ENCODE measurements at regions not wholly inside any gene's neighbourhood (a gene's known extent, or its start where the extent isn't known, plus 50 kb on each side); places are given as distances from the start of the nearest gene placed in this dataset.

DNA sequence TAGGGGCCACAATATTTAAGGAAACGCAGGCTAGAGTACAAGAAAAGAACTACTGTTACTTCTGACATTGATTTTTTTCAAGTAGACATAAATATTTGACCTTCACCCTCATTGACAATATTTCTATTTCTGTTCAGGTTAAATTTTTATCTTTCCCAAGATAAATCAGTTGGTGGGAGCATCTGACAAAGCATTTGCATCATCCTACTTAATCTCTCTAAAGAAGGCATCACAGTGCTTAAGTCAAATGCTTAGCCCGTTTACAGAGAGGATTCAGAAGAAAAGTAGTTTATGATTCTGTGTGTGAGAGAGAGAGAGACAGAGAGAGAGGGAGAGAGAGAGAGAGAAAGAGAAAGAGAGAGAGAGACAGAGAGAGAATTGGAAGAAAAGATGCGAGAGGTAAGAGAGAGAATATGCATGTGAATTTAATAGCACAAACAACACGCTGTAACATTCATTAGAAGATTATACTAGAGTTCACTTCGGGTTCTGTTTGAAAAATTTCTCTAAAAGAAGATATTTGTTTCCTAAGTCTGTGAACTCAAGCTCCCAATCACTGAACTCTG, 1093.3 kb upstream of the CDH6 start:
- CTCF ChIA-PET, result no interaction called here
- H3K27me3 Mint-ChIP-seq, result no peaks in the 10 kb centered on the region
- peaks cover 4% of the 10 kb centered on the region for H3K9me3 Mint-ChIP-seq
- POLR2A ChIA-PET, result no interaction called here
- no peaks in the 10 kb centered on the region for H3K4me1 Mint-ChIP-seq (ENCODE audit: low read depth)
- no peak for DNase-seq
- no peak overlapping the region for H3K4me3 Mint-ChIP-seq
- intact Hi-C loops (cut with micrococcal nuclease), result no loop called here
- H3K36me3 Mint-ChIP-seq, result no peaks in the 10 kb centered on the region
- no peak overlapping the region for H3K27ac Mint-ChIP-seq

DNA sequence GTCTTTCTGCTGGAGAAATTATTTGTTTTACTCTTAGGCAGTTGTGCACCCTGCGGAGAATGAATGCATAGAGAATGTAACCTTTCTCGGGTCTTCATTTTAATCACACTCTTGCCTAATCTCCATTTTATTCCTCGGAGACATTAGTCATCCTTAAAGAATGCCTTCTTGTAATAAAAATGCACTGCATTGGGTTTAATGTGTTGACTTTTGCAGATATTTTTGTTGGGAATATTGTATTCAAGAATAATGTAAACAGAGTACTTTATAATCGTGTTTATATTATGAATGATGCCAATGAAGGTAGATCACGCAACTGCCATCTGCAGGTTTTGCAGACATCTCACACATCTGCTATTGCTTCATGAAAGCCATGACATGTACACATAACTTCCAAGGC, 1093.9 kb upstream of the CDH6 start:
- H3K4me1 Mint-ChIP-seq (ENCODE audit: low read depth), result no peaks in the 10 kb centered on the region
- intact Hi-C loops (cut with micrococcal nuclease), result no loop called here
- no peaks in the 10 kb centered on the region for H3K27me3 Mint-ChIP-seq
- peaks cover 4% of the 10 kb centered on the region for H3K9me3 Mint-ChIP-seq
- no peak overlapping the region for H3K27ac Mint-ChIP-seq
- no peak overlapping the region for H3K4me3 Mint-ChIP-seq
- ChIA-PET POLR2A (no interaction called here), CTCF (no interaction called here)
- no peak for DNase-seq
- no peaks in the 10 kb centered on the region for H3K36me3 Mint-ChIP-seq

DNA sequence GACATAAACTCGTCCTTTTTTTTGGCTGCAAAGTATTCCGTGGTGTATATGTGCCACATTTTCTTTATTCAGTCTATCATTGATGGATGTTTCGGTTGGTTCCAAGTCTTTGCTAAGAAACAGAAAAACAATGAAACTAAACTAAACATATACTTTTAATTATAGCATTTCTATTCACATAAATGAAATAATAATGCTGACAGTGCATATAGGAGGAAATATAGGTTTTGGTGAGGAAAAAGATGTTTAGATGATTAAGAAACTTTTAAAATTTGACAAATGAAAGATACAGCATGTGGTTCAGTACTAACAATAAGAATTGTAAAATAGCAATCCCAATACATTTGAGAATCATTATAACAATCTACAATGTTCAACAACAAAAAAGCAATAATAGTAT, 1094.5 kb upstream of the CDH6 start:
- H3K9me3 Mint-ChIP-seq, result peaks cover 5% of the 10 kb centered on the region
- no peaks in the 10 kb centered on the region for H3K27me3 Mint-ChIP-seq
- DNase-seq, result no peak
- no peak overlapping the region for H3K27ac Mint-ChIP-seq
- no peaks in the 10 kb centered on the region for H3K36me3 Mint-ChIP-seq
- H3K4me3 Mint-ChIP-seq, result no peak overlapping the region
- ChIA-PET CTCF (no interaction called here), POLR2A (no interaction called here)
- intact Hi-C loops (cut with micrococcal nuclease), result no loop called here
- H3K4me1 Mint-ChIP-seq (ENCODE audit: low read depth), result no peaks in the 10 kb centered on the region

DNA sequence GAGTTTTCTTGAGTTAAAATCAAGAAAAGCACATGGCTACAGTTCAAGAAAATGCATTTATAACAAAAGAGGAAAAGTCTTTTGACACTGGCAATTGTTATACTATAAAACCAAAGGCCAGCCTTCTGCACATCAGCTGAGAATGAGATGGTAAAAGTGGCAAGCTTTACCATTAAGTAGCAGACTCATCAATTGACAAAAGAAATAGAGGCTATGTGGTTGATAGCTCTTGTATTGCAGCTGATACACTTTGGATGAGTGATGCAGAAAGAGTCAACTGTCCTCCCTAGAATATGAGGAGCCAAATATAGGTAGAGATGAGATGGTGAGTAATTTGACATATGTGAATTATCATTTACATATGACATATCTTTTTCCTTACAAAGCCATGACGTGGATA, 1100.9 kb upstream of the CDH6 start:
- CTCF ChIA-PET, result no interaction called here
- H3K4me3 Mint-ChIP-seq, result no peak overlapping the region
- intact Hi-C loops (cut with micrococcal nuclease), result no loop called here
- no peaks in the 10 kb centered on the region for H3K27me3 Mint-ChIP-seq
- H3K27ac Mint-ChIP-seq, result no peak overlapping the region
- POLR2A ChIA-PET, result no interaction called here
- no peaks in the 10 kb centered on the region for H3K36me3 Mint-ChIP-seq
- no peaks in the 10 kb centered on the region for H3K4me1 Mint-ChIP-seq (ENCODE audit: low read depth)
- H3K9me3 Mint-ChIP-seq, result peaks cover 9% of the 10 kb centered on the region
- DNase-seq, result no peak

DNA sequence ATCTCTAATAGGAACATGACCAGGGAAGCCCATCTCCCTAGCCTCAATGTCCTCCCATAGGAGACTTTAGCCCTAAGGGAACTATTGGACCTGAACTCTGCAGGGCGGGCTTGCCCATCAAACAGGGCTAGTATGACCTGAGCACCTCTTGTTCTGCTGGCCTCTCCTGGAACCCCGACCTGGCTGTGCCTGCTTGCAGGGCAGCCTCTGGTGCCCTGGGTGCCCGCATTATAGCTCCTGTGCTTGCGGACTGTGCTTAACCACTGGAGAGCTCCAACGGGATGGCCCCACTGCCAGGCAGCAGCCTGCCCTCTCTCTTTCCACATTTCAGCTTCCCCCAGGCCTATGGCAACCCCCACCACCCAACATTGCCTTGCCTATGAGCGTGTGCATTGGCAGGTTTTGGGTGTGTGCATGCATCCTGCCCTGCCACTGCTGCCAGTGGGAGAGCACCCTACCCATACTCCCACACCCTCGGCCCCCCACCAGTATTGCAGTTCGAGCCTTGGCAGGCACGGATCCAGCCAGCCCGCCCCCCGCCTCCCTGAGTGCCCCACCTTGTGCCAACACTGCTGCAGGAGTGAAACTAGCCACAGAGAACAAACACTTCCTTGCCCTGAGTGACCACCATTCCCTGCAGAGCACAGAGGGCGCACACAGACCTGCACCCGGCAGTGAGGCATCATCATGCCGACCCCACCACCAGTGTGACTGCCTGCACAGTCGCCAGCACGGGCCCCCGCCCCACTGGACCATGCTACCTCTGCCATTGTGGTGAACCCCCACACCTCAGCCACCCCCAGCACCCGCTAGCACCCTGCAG, 1123.8 kb upstream of the CDH6 start:
- Mint-ChIP-seq H3K4me1 (ENCODE audit: low read depth) (no peaks in the 10 kb centered on the region), H3K27me3 (no peaks in the 10 kb centered on the region), H3K27ac (no peak overlapping the region), H3K36me3 (no peaks in the 10 kb centered on the region), H3K4me3 (no peak overlapping the region), H3K9me3 (peaks cover 28% of the 10 kb centered on the region)
- ChIA-PET CTCF (no interaction called here), POLR2A (no interaction called here)
- peak; percentile 7 for DNase-seq
- intact Hi-C loops (cut with micrococcal nuclease), result no loop called here

DNA sequence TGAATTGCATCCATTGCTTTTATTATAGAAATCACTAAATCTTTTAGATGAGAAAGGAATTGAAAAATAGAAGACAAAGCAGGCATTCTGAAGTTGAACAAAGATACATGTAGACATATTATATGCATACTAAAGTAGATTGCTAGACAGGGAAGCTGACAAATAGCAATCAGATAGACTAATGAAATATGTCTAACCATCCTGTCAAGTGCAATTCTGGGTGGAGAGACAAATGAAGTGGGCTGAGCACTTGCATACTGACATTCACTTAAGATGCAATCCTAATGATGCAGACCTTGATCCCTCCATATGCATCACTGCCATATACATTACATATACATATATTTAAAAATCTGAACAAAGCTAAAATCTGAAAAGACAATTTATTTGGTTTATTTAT, 1130.0 kb upstream of the CDH6 start:
- ChIA-PET CTCF (no interaction called here), POLR2A (no interaction called here)
- no peak overlapping the region for H3K4me3 Mint-ChIP-seq
- H3K27me3 Mint-ChIP-seq, result no peaks in the 10 kb centered on the region
- intact Hi-C loops (cut with micrococcal nuclease), result no loop called here
- H3K4me1 Mint-ChIP-seq (ENCODE audit: low read depth), result no peaks in the 10 kb centered on the region
- H3K9me3 Mint-ChIP-seq, result peaks cover 13% of the 10 kb centered on the region
- H3K27ac Mint-ChIP-seq, result no peak overlapping the region
- DNase-seq, result no peak
- H3K36me3 Mint-ChIP-seq, result no peaks in the 10 kb centered on the region

DNA sequence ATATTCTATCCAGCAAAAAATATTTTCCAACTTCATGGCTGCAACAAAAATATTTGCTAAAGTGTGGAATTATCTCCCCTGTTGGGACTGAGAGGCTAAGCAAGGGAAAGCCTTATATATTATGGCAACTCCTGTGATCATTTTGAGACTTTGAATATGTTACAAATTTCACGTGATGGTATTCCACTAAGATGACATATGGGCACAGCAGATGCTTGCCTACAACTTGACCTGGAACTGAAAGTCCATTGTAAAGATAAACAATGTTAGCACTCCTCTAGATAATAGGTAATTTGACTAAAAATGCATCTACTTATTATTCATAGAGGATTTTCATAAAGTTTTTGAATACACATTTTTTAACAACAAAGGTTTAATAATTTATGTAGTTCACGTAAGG, 1141.5 kb upstream of the CDH6 start:
- POLR2A ChIA-PET, result no interaction called here
- CTCF ChIA-PET, result no interaction called here
- no peaks in the 10 kb centered on the region for H3K36me3 Mint-ChIP-seq
- H3K4me1 Mint-ChIP-seq (ENCODE audit: low read depth), result no peaks in the 10 kb centered on the region
- no peaks in the 10 kb centered on the region for H3K27me3 Mint-ChIP-seq
- H3K4me3 Mint-ChIP-seq, result no peak overlapping the region
- H3K27ac Mint-ChIP-seq, result no peak overlapping the region
- intact Hi-C loops (cut with micrococcal nuclease), result no loop called here
- H3K9me3 Mint-ChIP-seq, result peaks cover 15% of the 10 kb centered on the region
- DNase-seq, result no peak

DNA sequence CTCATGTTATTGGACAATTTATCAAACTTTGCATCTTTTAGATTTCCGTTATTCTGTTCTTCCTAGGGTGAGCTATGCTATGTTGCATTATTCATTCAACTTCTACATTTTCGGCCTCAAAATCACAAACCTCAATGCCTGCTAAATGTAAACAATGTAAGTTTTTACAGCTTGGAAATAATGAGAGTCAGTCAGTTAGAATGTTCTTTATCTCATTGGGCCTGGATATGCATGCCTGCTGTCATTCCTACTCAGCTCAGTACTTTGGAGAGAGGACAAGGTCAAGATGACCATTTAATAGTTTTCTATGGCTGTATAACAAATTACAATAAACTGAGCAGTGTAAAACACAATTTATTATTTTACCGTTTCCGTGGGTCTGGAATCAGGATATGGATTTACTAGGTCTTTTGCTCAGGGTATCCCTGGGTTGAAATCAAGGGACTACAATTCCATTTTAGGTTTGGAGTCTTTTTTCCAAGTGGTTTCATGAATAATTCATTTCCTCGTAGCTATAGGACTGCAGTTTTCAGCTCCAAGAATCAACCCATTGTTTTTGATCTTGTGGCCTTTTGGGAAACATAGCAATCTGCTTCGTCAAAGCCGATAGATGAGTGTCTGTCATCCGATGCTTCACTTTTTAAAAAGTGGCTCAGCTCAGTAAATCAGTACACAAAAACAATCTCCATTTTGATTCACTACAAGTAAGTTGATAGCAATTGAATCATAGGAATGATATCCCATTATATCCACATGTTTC, 1143.2 kb upstream of the CDH6 start:
- CTCF ChIA-PET, result interaction anchor here (1.0 kb wide), 1 partner anchor 10 kb away, joined by 3 read pairs; no protein-coding TSS in a partner anchor

DNA sequence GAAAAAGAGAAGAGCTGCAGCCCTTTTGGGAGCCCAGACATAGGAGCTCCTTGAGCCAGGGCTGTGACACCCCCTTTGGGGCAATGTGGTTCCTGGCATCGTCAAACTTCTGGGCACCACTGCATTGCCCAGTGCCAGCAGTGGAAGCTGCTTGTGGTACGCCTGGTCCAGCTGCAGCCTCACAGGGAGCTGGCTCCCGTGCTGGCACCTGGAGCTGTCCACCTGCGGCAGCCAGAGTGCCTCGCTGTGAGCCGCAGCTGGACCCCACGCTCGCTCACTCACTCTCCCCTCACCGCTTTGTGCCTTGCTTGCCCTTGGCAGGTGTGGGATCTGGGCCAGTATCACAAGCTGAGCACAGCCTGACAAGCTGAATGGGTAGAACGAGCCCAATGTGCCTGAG, 1150.8 kb upstream of the CDH6 start:
- intact Hi-C loops (cut with micrococcal nuclease), result no loop called here
- H3K27ac Mint-ChIP-seq, result no peak overlapping the region

More for the DNA sequence above, 1143.2 kb upstream of the CDH6 start:
- Mint-ChIP-seq H3K4me3 (no peak overlapping the region), H3K27ac (no peak overlapping the region), H3K4me1 (ENCODE audit: low read depth) (no peaks in the 10 kb centered on the region), H3K36me3 (no peaks in the 10 kb centered on the region), H3K27me3 (no peaks in the 10 kb centered on the region), H3K9me3 (peaks cover 7% of the 10 kb centered on the region)
- no peak for DNase-seq
- intact Hi-C loops (cut with micrococcal nuclease), result no loop called here
- POLR2A ChIA-PET, result no interaction called here

DNA sequence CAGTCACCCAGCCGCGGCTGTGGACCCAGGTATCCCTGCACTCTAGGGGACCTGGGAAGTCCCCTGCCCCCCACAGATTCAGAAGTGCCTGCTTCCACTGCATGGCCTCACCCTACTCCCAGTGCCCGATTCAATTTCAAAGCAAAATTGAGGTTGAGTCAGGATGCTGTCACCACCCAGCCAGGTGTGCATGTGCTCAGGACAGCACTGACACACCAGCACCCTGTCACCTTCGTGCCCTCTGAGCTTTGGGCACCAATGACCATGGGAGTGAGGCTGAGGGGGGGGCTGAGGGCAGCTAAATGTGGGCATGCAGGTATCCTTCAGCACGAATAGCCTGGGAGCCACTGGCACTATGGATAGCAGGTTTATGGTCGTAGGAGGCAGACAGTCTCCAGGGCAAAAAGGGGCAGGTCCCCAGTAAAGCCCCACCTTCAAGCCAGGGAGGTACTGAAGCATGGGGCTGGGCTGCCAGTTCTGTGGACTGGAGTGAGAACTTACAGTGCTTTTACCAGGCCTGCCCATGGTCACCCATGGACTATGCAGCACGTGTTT, 1151.6 kb upstream of the CDH6 start:
- H3K27ac Mint-ChIP-seq, result no peak overlapping the region
- H3K9me3 Mint-ChIP-seq, result no peaks in the 10 kb centered on the region
- no peak for DNase-seq
- no peaks in the 10 kb centered on the region for H3K4me1 Mint-ChIP-seq (ENCODE audit: low read depth)
- intact Hi-C loops (cut with micrococcal nuclease), result no loop called here
- H3K27me3 Mint-ChIP-seq, result no peaks in the 10 kb centered on the region
- H3K4me3 Mint-ChIP-seq, result no peak overlapping the region
- ChIA-PET CTCF (no interaction called here), POLR2A (no interaction called here)
- no peaks in the 10 kb centered on the region for H3K36me3 Mint-ChIP-seq

More for the DNA sequence above, 1150.8 kb upstream of the CDH6 start:
- H3K27me3 Mint-ChIP-seq, result no peaks in the 10 kb centered on the region
- ChIA-PET CTCF (no interaction called here), POLR2A (no interaction called here)
- no peaks in the 10 kb centered on the region for H3K36me3 Mint-ChIP-seq
- H3K4me3 Mint-ChIP-seq, result no peak overlapping the region
- no peak for DNase-seq
- H3K9me3 Mint-ChIP-seq, result peaks cover 3% of the 10 kb centered on the region
- H3K4me1 Mint-ChIP-seq (ENCODE audit: low read depth), result no peaks in the 10 kb centered on the region

DNA sequence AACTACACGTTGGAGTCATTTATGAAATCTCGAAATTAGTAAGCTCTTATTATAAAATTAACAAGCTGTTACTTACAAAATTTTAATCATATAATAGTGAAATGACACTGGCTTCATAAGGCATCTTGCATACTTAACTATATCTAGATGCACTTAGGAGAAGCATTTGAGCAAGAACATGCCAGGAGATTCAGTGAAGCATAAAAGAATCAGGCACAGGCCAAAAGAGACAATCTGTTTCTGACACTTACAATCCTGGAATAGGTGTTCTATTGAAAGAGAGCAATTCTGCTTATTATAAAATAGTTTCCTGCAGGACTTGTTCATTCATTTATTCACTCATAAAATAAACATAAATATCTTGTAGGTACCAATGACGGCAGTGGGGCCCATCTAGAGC, 1152.2 kb upstream of the CDH6 start:
- no peaks in the 10 kb centered on the region for H3K4me1 Mint-ChIP-seq (ENCODE audit: low read depth)
- DNase-seq, result no peak
- peaks cover under 1% of the 10 kb centered on the region for H3K9me3 Mint-ChIP-seq
- CTCF ChIA-PET, result no interaction called here
- no peak overlapping the region for H3K27ac Mint-ChIP-seq
- H3K27me3 Mint-ChIP-seq, result no peaks in the 10 kb centered on the region
- POLR2A ChIA-PET, result no interaction called here
- no peaks in the 10 kb centered on the region for H3K36me3 Mint-ChIP-seq
- intact Hi-C loops (cut with micrococcal nuclease), result no loop called here
- no peak overlapping the region for H3K4me3 Mint-ChIP-seq

DNA sequence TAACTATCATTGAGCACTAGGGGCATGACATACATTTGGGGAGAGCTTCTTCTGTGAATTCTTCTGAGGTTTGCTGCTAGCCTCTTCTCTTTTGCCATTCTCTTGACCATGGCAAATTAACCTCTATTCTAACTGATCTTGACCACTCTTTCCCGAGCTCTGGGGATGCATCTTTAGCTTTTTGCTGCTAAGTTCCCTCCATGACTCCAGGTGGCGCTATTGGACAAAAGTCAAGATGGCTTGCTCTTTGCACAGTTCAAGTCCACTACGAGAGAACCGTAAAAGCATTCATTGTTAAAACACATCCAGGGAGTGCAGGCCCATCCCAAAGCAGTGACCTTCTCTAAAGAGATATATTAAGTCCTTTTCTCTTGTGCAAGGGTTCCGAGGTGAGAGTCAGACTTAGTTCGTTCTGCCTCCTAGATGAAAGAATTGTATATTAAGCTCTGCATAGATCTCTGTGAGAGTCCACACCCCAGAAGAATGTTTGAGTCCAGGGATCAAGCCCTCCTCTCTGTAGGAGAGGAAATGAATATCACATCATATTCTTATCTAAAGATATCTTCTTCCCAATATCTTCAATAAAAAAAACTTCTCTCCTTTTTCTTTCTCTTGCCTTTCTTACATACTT, 1152.9 kb upstream of the CDH6 start:
- Mint-ChIP-seq H3K27ac (no peak overlapping the region), H3K4me3 (no peak overlapping the region), H3K27me3 (no peaks in the 10 kb centered on the region), H3K4me1 (ENCODE audit: low read depth) (no peaks in the 10 kb centered on the region), H3K9me3 (peaks cover 3% of the 10 kb centered on the region), H3K36me3 (no peaks in the 10 kb centered on the region)
- CTCF ChIA-PET, result interaction anchor here (1.0 kb wide), 1 partner anchor 9 kb away, joined by 3 read pairs; no protein-coding TSS in a partner anchor
- POLR2A ChIA-PET, result no interaction called here
- intact Hi-C loops (cut with micrococcal nuclease), result no loop called here
- no peak for DNase-seq

All from activated CD4-positive, alpha-beta memory T cell treated with anti-CD3 and anti-CD28 coated beads for 36 hours (primary cell).